PC-3 (cell line): ENCODE measurements at regions not wholly inside any gene's neighbourhood (a gene's known extent, or its start where the extent isn't known, plus 50 kb on each side); places are given as distances from the start of the nearest gene placed in this dataset.

Experiments
- ATAC-seq: fragments of 200-7000 bp; cut with Tn5 transposase; 2 replicates; pipeline ENCODE4 v1.9.1; 2020; ENCODE audit warnings: mild to moderate bottlenecking, moderate library complexity
- BruUV-seq: library from RNA; stranded (reverse); fragments of 400-500 nt; replicated peaks from 2 replicates; lab custom pipeline; 2021; lab: Mats Ljungman, UMichigan
- CTCF ChIA-PET: fragments of 300-600 bp; sonication (Branson Sonifier 250); formaldehyde crosslinking; loops from one replicate; lab custom pipeline; 2022; ENCODE audit warnings: antibody characterized with exemption; lab: Charles Lee
- POLR2A ChIA-PET: fragments of 300-600 bp; sonication (Branson Sonifier 250); formaldehyde crosslinking; loops from one replicate; lab custom pipeline; 2022; ENCODE audit warnings: antibody characterized with exemption; ENCODE audit not compliant: unreplicated experiment; lab: Charles Lee
- DNase-seq: peaks from one replicate; pipeline ENCODE4 v3.0.0-alpha.2; 2015
- H2AFZ ChIP-seq: fragments of 300-600 bp; sonication (generic); 2 replicates; pipeline ENCODE4 v1.6.0; 2016; ENCODE audit warnings: antibody characterized with exemption, low read length
- H3F3A ChIP-seq: fragments of 300-600 bp; sonication (generic); one replicate; pipeline ENCODE4 v1.6.0; 2017; ENCODE audit warnings: antibody characterized with exemption, low read length, control low read depth, mild to moderate bottlenecking; ENCODE audit not compliant: unreplicated experiment
- H3K27ac ChIP-seq: fragments of 300-600 bp; sonication (generic); 2 replicates; pipeline ENCODE4 v1.5.1; 2016; ENCODE audit warnings: mild to moderate bottlenecking, low read length
- H3K27me3 ChIP-seq: fragments of 300-600 bp; sonication (generic); 2 replicates; pipeline ENCODE4 v1.6.1; 2016; ENCODE audit warnings: low read length, mixed read lengths
- H3K36me3 ChIP-seq: fragments of 300-600 bp; sonication (generic); 2 replicates; pipeline ENCODE4 v1.6.1; 2016; ENCODE audit warnings: low read depth, mixed run types, low read length, mixed read lengths
- H3K4me1 ChIP-seq: fragments of 300-600 bp; sonication (generic); 2 replicates; pipeline ENCODE4 v1.5.1; 2016; ENCODE audit warnings: low read length; ENCODE audit not compliant: insufficient read depth
- H3K4me2 ChIP-seq: fragments of 300-600 bp; sonication (generic); 2 replicates; pipeline ENCODE4 v1.6.0; 2016; ENCODE audit warnings: low read length
- H3K4me3 ChIP-seq: fragments of 300-600 bp; sonication (generic); 2 replicates; pipeline ENCODE4 v1.5.1; 2016; ENCODE audit warnings: mild to moderate bottlenecking, low read length, mixed read lengths
- H3K79me2 ChIP-seq: fragments of 300-600 bp; sonication (generic); 2 replicates; pipeline ENCODE4 v1.6.1; 2017; ENCODE audit warnings: low read length, mixed read lengths
- H3K9ac ChIP-seq: fragments of 300-600 bp; sonication (generic); 2 replicates; pipeline ENCODE4 v1.6.0; 2016; ENCODE audit warnings: mild to moderate bottlenecking, low read length
- H3K9me2 ChIP-seq: fragments of 300-600 bp; sonication (generic); replicated peaks from 2 replicates; pipeline ENCODE4 v1.6.1; 2016; ENCODE audit warnings: mixed run types, low read length, mixed read lengths
- H3K9me3 ChIP-seq: fragments of 300-600 bp; sonication (generic); 2 replicates; pipeline ENCODE4 v1.6.1; 2016; ENCODE audit warnings: low read length, mixed read lengths
- H4K20me1 ChIP-seq: fragments of 300-600 bp; sonication (generic); 2 replicates; pipeline ENCODE4 v1.6.1; 2016; ENCODE audit warnings: low read length, mixed read lengths
- CTCF ChIP-seq: fragments of 300-600 bp; sonication (generic); conservative IDR thresholded peaks from 2 replicates; pipeline ENCODE4 v1.5.1; 2017; ENCODE audit warnings: antibody characterized with exemption, low read depth, mild to moderate bottlenecking, low read length
- EZH2 ChIP-seq: fragments of 300-600 bp; sonication (generic); IDR thresholded peaks from one replicate; pipeline ENCODE4 v1.6.1; 2017; ENCODE audit warnings: antibody characterized with exemption, mild to moderate bottlenecking, low read length; ENCODE audit not compliant: unreplicated experiment
- EZH2phosphoT487 ChIP-seq: fragments of 300-600 bp; sonication (generic); IDR thresholded peaks from 2 replicates; pipeline ENCODE4 v1.6.1; 2018; ENCODE audit warnings: mild to moderate bottlenecking, antibody characterized with exemption, low read length, borderline replicate concordance
- intact Hi-C: fragments of 100-400 bp; cut with micrococcal nuclease; formaldehyde crosslinking; loops from 2 replicates; pipeline ENCODE4 v1.9.0; 2023

GRCh38 chr12:61629702-61630101 lies 630.5 kb upstream of the USP15 start:
- CTCF ChIA-PET = no interaction called here
- H3K4me3 ChIP-seq = no peak overlapping the region
- no peak overlapping the region for H3K9ac ChIP-seq
- H3K27ac ChIP-seq = no peak overlapping the region
- H2AFZ ChIP-seq = no peak overlapping the region
- intact Hi-C loops = no loop called here
- BruUV-seq = no TSS peak
- H3F3A ChIP-seq = no peaks in the 10 kb centered on the region
- no peak overlapping the region for H3K4me2 ChIP-seq
- DNase-seq (no peak), ATAC-seq (no peak)
- TF ChIP-seq EZH2 (no peak), CTCF (no peak), EZH2phosphoT487 (no peak)
- H3K36me3 ChIP-seq = no peaks in the 10 kb centered on the region
- no peaks in the 10 kb centered on the region for H3K9me3 ChIP-seq
- H3K4me1 ChIP-seq = no peaks in the 10 kb centered on the region
- H3K79me2 ChIP-seq = no peaks in the 10 kb centered on the region
- no peaks in the 10 kb centered on the region for H3K9me2 ChIP-seq
- no peaks in the 10 kb centered on the region for H3K27me3 ChIP-seq
- H4K20me1 ChIP-seq = no peaks in the 10 kb centered on the region
- POLR2A ChIA-PET = interaction anchor here (0.6 kb wide), 1 partner anchor 494 kb away, joined by 3 read pairs; no protein-coding TSS in a partner anchor

GRCh38 chr12:61646639-61647038 lies 613.6 kb upstream of the USP15 start:
- no peak for TF ChIP-seq CTCF
- TF ChIP-seq EZH2 = no peak
- no peak for TF ChIP-seq EZH2phosphoT487
- ChIA-PET CTCF (no interaction called here), POLR2A (no interaction called here)
- Histone ChIP-seq H2AFZ (no peak overlapping the region), H3K4me3 (no peak overlapping the region), H4K20me1 (no peaks in the 10 kb centered on the region), H3F3A (no peaks in the 10 kb centered on the region), H3K9ac (no peak overlapping the region), H3K27me3 (no peaks in the 10 kb centered on the region), H3K9me3 (no peaks in the 10 kb centered on the region), H3K4me2 (no peak overlapping the region), H3K9me2 (no peaks in the 10 kb centered on the region), H3K79me2 (no peaks in the 10 kb centered on the region), H3K27ac (no peak overlapping the region), H3K4me1 (no peaks in the 10 kb centered on the region), H3K36me3 (no peaks in the 10 kb centered on the region)
- BruUV-seq = no TSS peak
- no peak for ATAC-seq
- intact Hi-C loops = no loop called here
- no peak for DNase-seq

- Histone ChIP-seq H3F3A (no peaks in the 10 kb centered on the region), H3K27ac (no peak overlapping the region), H3K4me1 (no peaks in the 10 kb centered on the region), H3K27me3 (no peaks in the 10 kb centered on the region), H3K9me3 (no peaks in the 10 kb centered on the region), H3K9ac (no peak overlapping the region), H3K36me3 (no peaks in the 10 kb centered on the region), H3K9me2 (no peaks in the 10 kb centered on the region), H4K20me1 (no peaks in the 10 kb centered on the region), H3K4me2 (no peak overlapping the region), H3K79me2 (no peaks in the 10 kb centered on the region), H3K4me3 (no peak overlapping the region), H2AFZ (no peak overlapping the region)
- TF ChIP-seq EZH2phosphoT487 = no peak
- no peak for TF ChIP-seq CTCF
- TF ChIP-seq EZH2 = no peak
- POLR2A ChIA-PET = interaction anchor here (0.7 kb wide), 1 partner anchor 1818 kb away, joined by 5 read pairs; no protein-coding TSS in a partner anchor
- intact Hi-C loops = no loop called here
- BruUV-seq = no TSS peak
- no peak for DNase-seq
- CTCF ChIA-PET = no interaction called here
- no peak for ATAC-seq
Measured at GRCh38 chr12:61647566-61647965, 612.6 kb upstream of the USP15 start.
